GM23338 (cell line): ENCODE measurements at regions not wholly inside any gene's neighbourhood (a gene's known extent, or its start where the extent isn't known, plus 50 kb on each side); places are given as distances from the start of the nearest gene placed in this dataset.
"Not testable (repeated sequence)": the region's sequence is repeated elsewhere in the genome, so short reads cannot be mapped to it uniquely, and the experiment has no call there.

ENCODE experiments used
- ATAC-seq: fragments of 200-7000 bp; cut with Tn5 transposase; 3 replicates; pipeline ENCODE4 v1.9.1; 2020
- DNase-seq: peaks from one replicate; pipeline ENCODE4 v3.0.0-alpha.2; 2015; ENCODE audit warnings: low spot score
- H2AFZ ChIP-seq: fragments of 200-600 bp; sonication (generic); 2 replicates; pipeline ENCODE4 v1.8.0; 2016; ENCODE audit warnings: antibody characterized with exemption, mild to moderate bottlenecking, moderate library complexity
- H3F3A ChIP-seq: fragments of 200-600 bp; sonication (generic); replicated peaks from 2 replicates; pipeline ENCODE4 v1.8.0; 2017; ENCODE audit warnings: antibody characterized with exemption, mixed run types, low read depth
- H3K27ac ChIP-seq: fragments of 200-600 bp; sonication (generic); 2 replicates; pipeline ENCODE4 v1.6.1; 2016; ENCODE audit warnings: low read depth
- H3K27me3 ChIP-seq: fragments of 200-600 bp; sonication (generic); 2 replicates; pipeline ENCODE4 v1.8.0; 2016; ENCODE audit warnings: mild to moderate bottlenecking, mixed run types, moderate library complexity; ENCODE audit not compliant: insufficient read depth
- H3K36me3 ChIP-seq: fragments of 200-600 bp; sonication (generic); 2 replicates; pipeline ENCODE4 v1.8.0; 2016; ENCODE audit warnings: mild to moderate bottlenecking; ENCODE audit not compliant: insufficient read depth
- H3K4me1 ChIP-seq: fragments of 200-600 bp; sonication (generic); 2 replicates; pipeline ENCODE4 v1.8.0; 2016; ENCODE audit warnings: mild to moderate bottlenecking, moderate library complexity; ENCODE audit not compliant: insufficient read depth
- H3K4me2 ChIP-seq: fragments of 200-600 bp; sonication (generic); 2 replicates; pipeline ENCODE4 v1.7.1; 2017; ENCODE audit warnings: mixed run types
- H3K4me3 ChIP-seq: fragments of 200-600 bp; sonication (generic); 2 replicates; pipeline ENCODE4 v1.6.1; 2016; ENCODE audit warnings: mixed run types
- H3K79me2 ChIP-seq: fragments of 200-600 bp; sonication (generic); replicated peaks from 2 replicates; pipeline ENCODE4 v1.8.0; 2017; ENCODE audit warnings: mild to moderate bottlenecking; ENCODE audit not compliant: insufficient read depth
- H3K9me2 ChIP-seq: fragments of 200-600 bp; sonication (generic); 2 replicates; pipeline ENCODE4 v1.8.0; 2017; ENCODE audit not compliant: insufficient read depth
- H4K20me1 ChIP-seq: fragments of 200-600 bp; sonication (generic); replicated peaks from 2 replicates; pipeline ENCODE4 v1.8.0; 2017; ENCODE audit warnings: mild to moderate bottlenecking; ENCODE audit not compliant: insufficient read depth
- H3K27ac Mint-ChIP-seq: 2 replicates; pipeline ENCODE4 v1.8.0; 2020; ENCODE audit warnings: inconsistent platforms, mild to moderate bottlenecking, moderate library complexity, mixed read lengths
- H3K27me3 Mint-ChIP-seq: 3 replicates; pipeline ENCODE4 v1.8.0; 2022; ENCODE audit warnings: low read depth, mild to moderate bottlenecking, moderate library complexity, mixed read lengths, inconsistent platforms; ENCODE audit not compliant: insufficient read depth, poor library complexity
- H3K36me3 Mint-ChIP-seq: 3 replicates; pipeline ENCODE4 v1.8.0; 2021; ENCODE audit warnings: low read depth, mild to moderate bottlenecking, inconsistent platforms, moderate library complexity, mixed read lengths
- H3K4me1 Mint-ChIP-seq: 3 replicates; pipeline ENCODE4 v1.8.0; 2020; ENCODE audit warnings: mild to moderate bottlenecking, inconsistent platforms, mixed read lengths
- H3K4me3 Mint-ChIP-seq: 3 replicates; pipeline ENCODE4 v1.8.0; 2021; ENCODE audit warnings: moderate library complexity, mild to moderate bottlenecking, inconsistent platforms, mixed read lengths
- H3K9me3 Mint-ChIP-seq: 3 replicates; pipeline ENCODE4 v1.8.0; 2020; ENCODE audit warnings: moderate library complexity, mild to moderate bottlenecking, inconsistent platforms, mixed read lengths
- EZH2 ChIP-seq: fragments of 200-600 bp; sonication (generic); IDR thresholded peaks from one replicate; pipeline ENCODE4 v1.8.0; 2017; ENCODE audit warnings: antibody characterized with exemption, mild to moderate bottlenecking, low read depth; ENCODE audit not compliant: unreplicated experiment
- EZH2phosphoT487 ChIP-seq: fragments of 200-600 bp; sonication (generic); IDR thresholded peaks from one replicate; pipeline ENCODE4 v1.8.1; 2018; ENCODE audit warnings: antibody characterized with exemption; ENCODE audit not compliant: unreplicated experiment
- JUNB ChIP-seq: IDR thresholded peaks from one replicate; pipeline ENCODE4 v1.6.1; 2016; ENCODE audit warnings: antibody characterized with exemption; ENCODE audit not compliant: unreplicated experiment
- POLR2AphosphoS5 ChIP-seq: IDR thresholded peaks from 2 replicates; pipeline ENCODE4 v1.6.1; 2016; ENCODE audit warnings: antibody characterized with exemption, low read depth
- STAT1 ChIP-seq: IDR thresholded peaks from one replicate; pipeline ENCODE4 v1.6.1; 2016; ENCODE audit warnings: antibody characterized with exemption; ENCODE audit not compliant: unreplicated experiment
- ZNF114 ChIP-seq: fragments of 250-450 bp; sonication (Bioruptor Pico); IDR thresholded peaks from 2 replicates; pipeline ENCODE4 v1.5.0; 2020; ENCODE audit warnings: mild to moderate bottlenecking, moderate library complexity
- ZNF331 ChIP-seq: fragments of 250-450 bp; sonication (Bioruptor Pico); IDR thresholded peaks from 2 replicates; pipeline ENCODE4 v1.5.0; 2020; ENCODE audit warnings: low read depth, mild to moderate bottlenecking, moderate library complexity
- ZNF462 ChIP-seq: fragments of 250-450 bp; sonication (Bioruptor Pico); IDR thresholded peaks from 2 replicates; pipeline ENCODE4 v1.5.0; 2020; ENCODE audit warnings: mild to moderate bottlenecking, moderate library complexity
- TF ChIP-seq, protein P1 (sequence below): IDR thresholded peaks from one replicate; pipeline ENCODE4 v1.6.1; 2018; ENCODE audit warnings: antibody characterized with exemption; ENCODE audit not compliant: unreplicated experiment
- TF ChIP-seq, protein P2 (sequence below), 2 experiments: fragments of 200-600 bp in 1 of 2; sonication (generic) in 1 of 2; conservative IDR thresholded peaks; 2 replicates each; pipeline versions ENCODE4 v1.5.1 to v1.6.1; 2016 to 2017; ENCODE audit warnings: antibody characterized with exemption in 2 of 2, low read depth in 2 of 2, mild to moderate bottlenecking in 2 of 2, moderate library complexity in 1 of 2

DNA sequence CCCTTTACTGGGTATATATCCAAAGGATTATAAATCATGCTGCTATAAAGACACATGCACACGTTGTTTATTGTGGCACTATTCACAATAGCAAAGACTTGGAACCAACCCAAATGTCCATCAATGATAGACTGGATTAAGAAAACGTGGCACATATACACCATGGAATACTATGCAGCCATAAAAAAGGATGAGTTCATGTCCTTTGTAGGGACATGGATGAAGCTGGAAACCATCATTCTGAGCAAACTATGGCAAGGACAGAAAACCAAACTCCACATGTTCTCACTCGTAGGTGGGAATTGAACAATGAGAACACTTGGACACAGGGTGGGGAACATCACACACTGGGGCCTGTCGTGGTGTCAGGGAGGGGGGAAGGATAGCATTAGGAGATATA is 59.2 kb downstream of the CXorf49B start:
- not testable (repeated sequence) for H3K9me3 Mint-ChIP-seq, H3K27me3 ChIP-seq

GRCh38 chrX:71823391-71824057 is 60.4 kb downstream of the CXorf49B start:
- no peaks in the 10 kb centered on the region for H3K36me3 Mint-ChIP-seq
- Histone ChIP-seq H3F3A (no peaks in the 10 kb centered on the region), H4K20me1 (no peaks in the 10 kb centered on the region), H3K27me3 (no peaks in the 10 kb centered on the region), H3K4me2 (no peak overlapping the region), H2AFZ (no peak overlapping the region), H3K4me3 (no peak overlapping the region), H3K9me2 (no peaks in the 10 kb centered on the region), H3K79me2 (no peaks in the 10 kb centered on the region), H3K27ac (no peak overlapping the region), H3K4me1 (no peaks in the 10 kb centered on the region), H3K36me3 (no peaks in the 10 kb centered on the region)
- no peaks in the 10 kb centered on the region; the same call in 1 of the 3 replicates for H3K9me3 Mint-ChIP-seq
- H3K4me3 Mint-ChIP-seq, result no peak overlapping the region
- ATAC-seq (no peak), DNase-seq (no peak)
- no peaks in the 10 kb centered on the region for H3K4me1 Mint-ChIP-seq
- no peak overlapping the region for H3K27ac Mint-ChIP-seq
- H3K27me3 Mint-ChIP-seq, result peaks cover 6% of the 10 kb centered on the region
- TF ChIP-seq EZH2phosphoT487, result no peak
- no peak for TF ChIP-seq ZNF114 (CRISPR knock-in tag)
- no peak for TF ChIP-seq ZNF462
- no peak for TF ChIP-seq EZH2
- TF ChIP-seq, protein P1, sequence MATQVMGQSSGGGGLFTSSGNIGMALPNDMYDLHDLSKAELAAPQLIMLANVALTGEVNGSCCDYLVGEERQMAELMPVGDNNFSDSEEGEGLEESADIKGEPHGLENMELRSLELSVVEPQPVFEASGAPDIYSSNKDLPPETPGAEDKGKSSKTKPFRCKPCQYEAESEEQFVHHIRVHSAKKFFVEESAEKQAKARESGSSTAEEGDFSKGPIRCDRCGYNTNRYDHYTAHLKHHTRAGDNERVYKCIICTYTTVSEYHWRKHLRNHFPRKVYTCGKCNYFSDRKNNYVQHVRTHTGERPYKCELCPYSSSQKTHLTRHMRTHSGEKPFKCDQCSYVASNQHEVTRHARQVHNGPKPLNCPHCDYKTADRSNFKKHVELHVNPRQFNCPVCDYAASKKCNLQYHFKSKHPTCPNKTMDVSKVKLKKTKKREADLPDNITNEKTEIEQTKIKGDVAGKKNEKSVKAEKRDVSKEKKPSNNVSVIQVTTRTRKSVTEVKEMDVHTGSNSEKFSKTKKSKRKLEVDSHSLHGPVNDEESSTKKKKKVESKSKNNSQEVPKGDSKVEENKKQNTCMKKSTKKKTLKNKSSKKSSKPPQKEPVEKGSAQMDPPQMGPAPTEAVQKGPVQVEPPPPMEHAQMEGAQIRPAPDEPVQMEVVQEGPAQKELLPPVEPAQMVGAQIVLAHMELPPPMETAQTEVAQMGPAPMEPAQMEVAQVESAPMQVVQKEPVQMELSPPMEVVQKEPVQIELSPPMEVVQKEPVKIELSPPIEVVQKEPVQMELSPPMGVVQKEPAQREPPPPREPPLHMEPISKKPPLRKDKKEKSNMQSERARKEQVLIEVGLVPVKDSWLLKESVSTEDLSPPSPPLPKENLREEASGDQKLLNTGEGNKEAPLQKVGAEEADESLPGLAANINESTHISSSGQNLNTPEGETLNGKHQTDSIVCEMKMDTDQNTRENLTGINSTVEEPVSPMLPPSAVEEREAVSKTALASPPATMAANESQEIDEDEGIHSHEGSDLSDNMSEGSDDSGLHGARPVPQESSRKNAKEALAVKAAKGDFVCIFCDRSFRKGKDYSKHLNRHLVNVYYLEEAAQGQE, result no peak
- TF ChIP-seq JUNB, result no peak
- no peak for TF ChIP-seq STAT1
- TF ChIP-seq POLR2AphosphoS5, result no peak
- TF ChIP-seq, protein P2, sequence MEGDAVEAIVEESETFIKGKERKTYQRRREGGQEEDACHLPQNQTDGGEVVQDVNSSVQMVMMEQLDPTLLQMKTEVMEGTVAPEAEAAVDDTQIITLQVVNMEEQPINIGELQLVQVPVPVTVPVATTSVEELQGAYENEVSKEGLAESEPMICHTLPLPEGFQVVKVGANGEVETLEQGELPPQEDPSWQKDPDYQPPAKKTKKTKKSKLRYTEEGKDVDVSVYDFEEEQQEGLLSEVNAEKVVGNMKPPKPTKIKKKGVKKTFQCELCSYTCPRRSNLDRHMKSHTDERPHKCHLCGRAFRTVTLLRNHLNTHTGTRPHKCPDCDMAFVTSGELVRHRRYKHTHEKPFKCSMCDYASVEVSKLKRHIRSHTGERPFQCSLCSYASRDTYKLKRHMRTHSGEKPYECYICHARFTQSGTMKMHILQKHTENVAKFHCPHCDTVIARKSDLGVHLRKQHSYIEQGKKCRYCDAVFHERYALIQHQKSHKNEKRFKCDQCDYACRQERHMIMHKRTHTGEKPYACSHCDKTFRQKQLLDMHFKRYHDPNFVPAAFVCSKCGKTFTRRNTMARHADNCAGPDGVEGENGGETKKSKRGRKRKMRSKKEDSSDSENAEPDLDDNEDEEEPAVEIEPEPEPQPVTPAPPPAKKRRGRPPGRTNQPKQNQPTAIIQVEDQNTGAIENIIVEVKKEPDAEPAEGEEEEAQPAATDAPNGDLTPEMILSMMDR (conservative IDR thresholded peaks at IDR 0.05; ENCODE audit: low read depth in 2 of 2), result no peak
- TF ChIP-seq ZNF331 (CRISPR knock-in tag), result no peak

More for the DNA sequence above, 59.2 kb downstream of the CXorf49B start:
- not testable (repeated sequence) for H3K36me3 ChIP-seq, H3K27ac Mint-ChIP-seq, H2AFZ ChIP-seq, H3F3A ChIP-seq, DNase-seq, H3K36me3 Mint-ChIP-seq, H3K4me1 ChIP-seq, H3K79me2 ChIP-seq, H3K4me3 ChIP-seq, H3K4me2 ChIP-seq, H3K9me2 ChIP-seq, H3K4me1 Mint-ChIP-seq, H4K20me1 ChIP-seq, H3K27me3 Mint-ChIP-seq, H3K4me3 Mint-ChIP-seq, ATAC-seq, H3K27ac ChIP-seq
